ENCODE measurements at regions not wholly inside any gene's neighbourhood (a gene's known extent, or its start where the extent isn't known, plus 50 kb on each side); places are given as distances from the start of the nearest gene placed in this dataset.

- TF ChIP-seq, protein P1, sequence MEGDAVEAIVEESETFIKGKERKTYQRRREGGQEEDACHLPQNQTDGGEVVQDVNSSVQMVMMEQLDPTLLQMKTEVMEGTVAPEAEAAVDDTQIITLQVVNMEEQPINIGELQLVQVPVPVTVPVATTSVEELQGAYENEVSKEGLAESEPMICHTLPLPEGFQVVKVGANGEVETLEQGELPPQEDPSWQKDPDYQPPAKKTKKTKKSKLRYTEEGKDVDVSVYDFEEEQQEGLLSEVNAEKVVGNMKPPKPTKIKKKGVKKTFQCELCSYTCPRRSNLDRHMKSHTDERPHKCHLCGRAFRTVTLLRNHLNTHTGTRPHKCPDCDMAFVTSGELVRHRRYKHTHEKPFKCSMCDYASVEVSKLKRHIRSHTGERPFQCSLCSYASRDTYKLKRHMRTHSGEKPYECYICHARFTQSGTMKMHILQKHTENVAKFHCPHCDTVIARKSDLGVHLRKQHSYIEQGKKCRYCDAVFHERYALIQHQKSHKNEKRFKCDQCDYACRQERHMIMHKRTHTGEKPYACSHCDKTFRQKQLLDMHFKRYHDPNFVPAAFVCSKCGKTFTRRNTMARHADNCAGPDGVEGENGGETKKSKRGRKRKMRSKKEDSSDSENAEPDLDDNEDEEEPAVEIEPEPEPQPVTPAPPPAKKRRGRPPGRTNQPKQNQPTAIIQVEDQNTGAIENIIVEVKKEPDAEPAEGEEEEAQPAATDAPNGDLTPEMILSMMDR (IDR thresholded peaks at IDR 0.05) = no peak
- no peak for TF ChIP-seq POLR2AphosphoS5 (IDR thresholded peaks at IDR 0.05; ENCODE audit: low read depth, low read length)
Observed at GRCh38 chr20:24131281-24131680, 142.7 kb upstream of the GGTLC1 start.
